Keratinocyte (primary cell): ENCODE measurements at regions not wholly inside any gene's neighbourhood (a gene's known extent, or its start where the extent isn't known, plus 50 kb on each side); places are given as distances from the start of the nearest gene placed in this dataset.

ENCODE experiments used
- CTCF ChIP-seq, 3 experiments: IDR thresholded peaks in 1 of 3; conservative IDR thresholded peaks in 1 of 3; optimal IDR thresholded peaks in 1 of 3; 2 replicates in 2 of 3; 3 replicates in 1 of 3; pipeline versions ENCODE3 to v1.5.1; 2011; ENCODE audit warnings: low read length in 3 of 3, mild to moderate bottlenecking in 3 of 3, moderate library complexity in 2 of 3, control low read depth in 1 of 3, inconsistent platforms in 1 of 3; ENCODE audit not compliant: insufficient read depth in 2 of 3; ENCODE audit errors: extremely low read depth in 1 of 3
- EZH2 ChIP-seq: IDR thresholded peaks from one replicate; pipeline ENCODE4 v1.6.1; 2012; ENCODE audit warnings: inconsistent platforms, mild to moderate bottlenecking, low read length, moderate library complexity

- TF ChIP-seq CTCF (optimal IDR thresholded peaks at IDR 0.05 in 1 of 3, IDR thresholded peaks at IDR 0.05 in 1 of 3, conservative IDR thresholded peaks at IDR 0.05 in 1 of 3; ENCODE audit: extremely low read depth in 1 of 3, insufficient read depth in 2 of 3, low read length in 3 of 3) = no peak
- TF ChIP-seq EZH2 = no peak
Measured at GRCh38 chr17:418421-418751, 65.8 kb upstream of the RPH3AL start.
